SK-N-SH (cell line): ENCODE measurements at regions not wholly inside any gene's neighbourhood (a gene's known extent, or its start where the extent isn't known, plus 50 kb on each side); places are given as distances from the start of the nearest gene placed in this dataset.

Source experiments
- CTCF ChIP-seq: fragments of 200-600 bp; sonication (generic); IDR thresholded peaks from 2 replicates; pipeline ENCODE4 v1.6.1; 2017; ENCODE audit warnings: antibody characterized with exemption, mild to moderate bottlenecking, moderate library complexity
- EP300 ChIP-seq, 2 experiments: IDR thresholded peaks; 2 replicates each; pipeline versions ENCODE4 v1.4.0 to v1.6.1; 2012; ENCODE audit warnings: borderline replicate concordance in 1 of 2, low read depth in 1 of 2, low read length in 1 of 2
- GABPA ChIP-seq: IDR thresholded peaks from 2 replicates; pipeline ENCODE4 v1.4.0; 2012; ENCODE audit warnings: low read depth, mild to moderate bottlenecking
- NRF1 ChIP-seq: IDR thresholded peaks from 2 replicates; pipeline ENCODE4 v1.6.1; 2012; ENCODE audit warnings: low read depth, mild to moderate bottlenecking, low read length
- POLR2AphosphoS5 ChIP-seq: IDR thresholded peaks from 2 replicates; pipeline ENCODE4 v1.6.1; 2012; ENCODE audit warnings: low read depth, low read length
- RAD21 ChIP-seq: IDR thresholded peaks from 2 replicates; pipeline ENCODE4 v1.6.1; 2012; ENCODE audit warnings: mild to moderate bottlenecking, low read length
- RCOR1 ChIP-seq: fragments of 150-350 bp; IDR thresholded peaks from 2 replicates; pipeline ENCODE4 v1.6.1; 2017; ENCODE audit warnings: antibody characterized with exemption, low read length
- REST ChIP-seq: IDR thresholded peaks from 2 replicates; pipeline ENCODE4 v1.6.1; 2012; ENCODE audit warnings: mild to moderate bottlenecking, low read depth, low read length, moderate library complexity
- RXRA ChIP-seq: IDR thresholded peaks from 2 replicates; pipeline ENCODE4 v1.4.0; 2012; ENCODE audit warnings: low read depth, mild to moderate bottlenecking, borderline replicate concordance
- TAF1 ChIP-seq: IDR thresholded peaks from 2 replicates; pipeline ENCODE4 v1.6.1; 2012; ENCODE audit warnings: low read depth, mild to moderate bottlenecking, low read length, moderate library complexity, borderline replicate concordance
- TEAD4 ChIP-seq: IDR thresholded peaks from 2 replicates; pipeline ENCODE4 v1.4.0; 2012; ENCODE audit warnings: mild to moderate bottlenecking, borderline replicate concordance; ENCODE audit not compliant: insufficient read depth
- USF2 ChIP-seq: fragments of 150-350 bp; IDR thresholded peaks from 2 replicates; pipeline ENCODE4 v1.6.1; 2017; ENCODE audit warnings: antibody characterized with exemption, low read length, low read depth, borderline replicate concordance
- YY1 ChIP-seq: IDR thresholded peaks from 2 replicates; pipeline ENCODE4 v1.4.0; 2012; ENCODE audit warnings: low read depth, mild to moderate bottlenecking
- TF ChIP-seq, protein P1 (sequence below): IDR thresholded peaks from 2 replicates; pipeline ENCODE4 v1.4.0; 2012; ENCODE audit warnings: low read depth

DNA sequence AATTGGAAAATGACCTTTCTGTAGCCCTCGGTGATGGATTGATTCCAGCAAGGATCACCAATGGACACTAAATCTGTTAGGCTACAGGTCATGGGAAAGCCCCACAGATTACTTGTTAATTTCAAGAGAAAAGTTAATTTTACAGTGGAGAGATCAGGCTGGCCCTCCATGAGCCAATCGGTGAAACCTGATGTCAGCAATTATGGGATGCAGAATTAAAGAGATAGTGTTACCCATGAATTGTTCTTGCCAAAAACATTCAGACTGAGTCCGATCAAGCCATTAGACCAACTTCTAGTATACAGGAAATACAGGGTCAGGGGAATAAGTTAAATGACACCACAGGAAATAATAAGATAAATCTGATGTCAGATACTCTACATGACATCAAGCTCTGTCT is 214.9 kb upstream of the SYNDIG1 start:
- TF ChIP-seq CTCF (no peak), GABPA (no peak), TEAD4 (no peak), RCOR1 (no peak), POLR2AphosphoS5 (no peak), REST (no peak), RXRA (no peak), NRF1 (no peak), USF2 (no peak), TAF1 (no peak), EP300 (IDR thresholded peaks at IDR 0.05; ENCODE audit: borderline replicate concordance in 1 of 2, low read depth in 1 of 2, low read length in 1 of 2) (no peak), YY1 (no peak), RAD21 (no peak)
- TF ChIP-seq, protein P1, sequence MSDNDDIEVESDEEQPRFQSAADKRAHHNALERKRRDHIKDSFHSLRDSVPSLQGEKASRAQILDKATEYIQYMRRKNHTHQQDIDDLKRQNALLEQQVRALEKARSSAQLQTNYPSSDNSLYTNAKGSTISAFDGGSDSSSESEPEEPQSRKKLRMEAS = no peak
